HL-60 (cell line): ENCODE measurements at regions not wholly inside any gene's neighbourhood (a gene's known extent, or its start where the extent isn't known, plus 50 kb on each side); places are given as distances from the start of the nearest gene placed in this dataset.

Experiments
- GABPA ChIP-seq: IDR thresholded peaks from 2 replicates; pipeline ENCODE4 v1.6.1; 2012; ENCODE audit warnings: low read depth
- POLR2AphosphoS5 ChIP-seq: IDR thresholded peaks from 2 replicates; pipeline ENCODE4 v1.6.1; 2012; ENCODE audit warnings: low read depth
- TF ChIP-seq, protein P1 (sequence below): IDR thresholded peaks from one replicate; pipeline ENCODE4 v1.5.1; 2011; ENCODE audit warnings: low read length, control low read depth, inconsistent platforms; ENCODE audit not compliant: insufficient read depth
- TF ChIP-seq, protein P2 (sequence below): IDR thresholded peaks from 2 replicates; pipeline ENCODE4 v1.6.1; 2012; ENCODE audit warnings: low read depth; ENCODE audit not compliant: insufficient replicate concordance

GRCh38 chr20:52411611-52412010 is 220.0 kb upstream of the ZFP64 start:
- TF ChIP-seq, protein P1, sequence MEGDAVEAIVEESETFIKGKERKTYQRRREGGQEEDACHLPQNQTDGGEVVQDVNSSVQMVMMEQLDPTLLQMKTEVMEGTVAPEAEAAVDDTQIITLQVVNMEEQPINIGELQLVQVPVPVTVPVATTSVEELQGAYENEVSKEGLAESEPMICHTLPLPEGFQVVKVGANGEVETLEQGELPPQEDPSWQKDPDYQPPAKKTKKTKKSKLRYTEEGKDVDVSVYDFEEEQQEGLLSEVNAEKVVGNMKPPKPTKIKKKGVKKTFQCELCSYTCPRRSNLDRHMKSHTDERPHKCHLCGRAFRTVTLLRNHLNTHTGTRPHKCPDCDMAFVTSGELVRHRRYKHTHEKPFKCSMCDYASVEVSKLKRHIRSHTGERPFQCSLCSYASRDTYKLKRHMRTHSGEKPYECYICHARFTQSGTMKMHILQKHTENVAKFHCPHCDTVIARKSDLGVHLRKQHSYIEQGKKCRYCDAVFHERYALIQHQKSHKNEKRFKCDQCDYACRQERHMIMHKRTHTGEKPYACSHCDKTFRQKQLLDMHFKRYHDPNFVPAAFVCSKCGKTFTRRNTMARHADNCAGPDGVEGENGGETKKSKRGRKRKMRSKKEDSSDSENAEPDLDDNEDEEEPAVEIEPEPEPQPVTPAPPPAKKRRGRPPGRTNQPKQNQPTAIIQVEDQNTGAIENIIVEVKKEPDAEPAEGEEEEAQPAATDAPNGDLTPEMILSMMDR, result no peak
- TF ChIP-seq POLR2AphosphoS5 (no peak), GABPA (no peak)
- TF ChIP-seq, protein P2, sequence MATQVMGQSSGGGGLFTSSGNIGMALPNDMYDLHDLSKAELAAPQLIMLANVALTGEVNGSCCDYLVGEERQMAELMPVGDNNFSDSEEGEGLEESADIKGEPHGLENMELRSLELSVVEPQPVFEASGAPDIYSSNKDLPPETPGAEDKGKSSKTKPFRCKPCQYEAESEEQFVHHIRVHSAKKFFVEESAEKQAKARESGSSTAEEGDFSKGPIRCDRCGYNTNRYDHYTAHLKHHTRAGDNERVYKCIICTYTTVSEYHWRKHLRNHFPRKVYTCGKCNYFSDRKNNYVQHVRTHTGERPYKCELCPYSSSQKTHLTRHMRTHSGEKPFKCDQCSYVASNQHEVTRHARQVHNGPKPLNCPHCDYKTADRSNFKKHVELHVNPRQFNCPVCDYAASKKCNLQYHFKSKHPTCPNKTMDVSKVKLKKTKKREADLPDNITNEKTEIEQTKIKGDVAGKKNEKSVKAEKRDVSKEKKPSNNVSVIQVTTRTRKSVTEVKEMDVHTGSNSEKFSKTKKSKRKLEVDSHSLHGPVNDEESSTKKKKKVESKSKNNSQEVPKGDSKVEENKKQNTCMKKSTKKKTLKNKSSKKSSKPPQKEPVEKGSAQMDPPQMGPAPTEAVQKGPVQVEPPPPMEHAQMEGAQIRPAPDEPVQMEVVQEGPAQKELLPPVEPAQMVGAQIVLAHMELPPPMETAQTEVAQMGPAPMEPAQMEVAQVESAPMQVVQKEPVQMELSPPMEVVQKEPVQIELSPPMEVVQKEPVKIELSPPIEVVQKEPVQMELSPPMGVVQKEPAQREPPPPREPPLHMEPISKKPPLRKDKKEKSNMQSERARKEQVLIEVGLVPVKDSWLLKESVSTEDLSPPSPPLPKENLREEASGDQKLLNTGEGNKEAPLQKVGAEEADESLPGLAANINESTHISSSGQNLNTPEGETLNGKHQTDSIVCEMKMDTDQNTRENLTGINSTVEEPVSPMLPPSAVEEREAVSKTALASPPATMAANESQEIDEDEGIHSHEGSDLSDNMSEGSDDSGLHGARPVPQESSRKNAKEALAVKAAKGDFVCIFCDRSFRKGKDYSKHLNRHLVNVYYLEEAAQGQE, result no peak
